ENCODE measurements at regions not wholly inside any gene's neighbourhood (a gene's known extent, or its start where the extent isn't known, plus 50 kb on each side); places are given as distances from the start of the nearest gene placed in this dataset.
A peak's percentile ranks its signal among the peaks of the same experiment; 100 is the strongest.

- TF ChIP-seq ZNF462 (CRISPR knock-in tag; IDR thresholded peaks at IDR 0.05) (no peak), CREB1 (CRISPR knock-in tag; IDR thresholded peaks at IDR 0.05; ENCODE audit: low read depth) (no peak), ETS1 (IDR thresholded peaks at IDR 0.05) (no peak), JUNB (IDR thresholded peaks at IDR 0.05; ENCODE audit: unreplicated experiment) (no peak), NANOG (IDR thresholded peaks at IDR 0.05; ENCODE audit: borderline replicate concordance) (no peak)
Observed at GRCh38 chr16:73433731-73434307, 385.9 kb upstream of the ZFHX3 start (continued).

DNA sequence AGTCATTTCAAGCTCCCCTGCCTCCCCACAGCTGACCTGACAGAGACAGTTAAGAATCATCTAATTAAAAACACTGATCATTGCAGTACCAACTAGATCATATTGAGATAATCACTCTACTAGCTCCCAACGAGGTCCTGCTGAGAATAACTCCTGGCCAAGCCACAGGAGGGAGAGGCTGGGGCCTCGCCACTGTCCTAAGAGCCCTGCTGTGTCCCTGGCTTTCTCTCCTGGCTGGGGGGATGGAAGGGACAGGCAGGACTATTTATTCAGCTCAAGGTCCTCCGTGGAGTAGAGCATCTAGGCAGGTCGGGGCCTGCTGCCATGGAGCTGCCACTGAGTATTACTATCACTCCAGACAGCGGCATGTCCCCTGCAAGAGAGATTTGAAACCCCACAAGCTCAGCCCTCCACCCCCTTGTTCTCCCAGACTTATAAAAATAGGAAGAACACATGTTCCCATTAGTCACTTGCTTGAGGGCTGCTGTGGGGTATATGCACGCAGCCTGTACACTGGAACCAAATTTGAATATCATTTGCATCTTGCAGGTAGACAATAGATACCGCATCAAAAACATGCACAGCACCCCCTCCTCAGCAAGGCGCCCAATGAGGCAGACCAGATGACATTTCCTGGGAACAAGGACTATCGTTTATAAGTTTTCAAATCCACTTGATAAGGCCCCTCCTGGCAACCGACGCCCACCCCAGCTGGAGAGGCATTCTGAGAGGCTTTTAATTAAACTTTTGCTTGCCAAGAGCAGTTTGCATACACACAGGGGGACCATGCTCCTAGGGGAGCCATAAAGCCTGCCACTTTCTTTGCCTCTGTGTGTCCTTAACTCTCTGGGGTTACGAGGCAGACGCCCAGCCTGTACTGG is 385.2 kb upstream of the ZFHX3 start:
- Mint-ChIP-seq H3K9me3 (no peaks in the 10 kb centered on the region), H3K36me3 (ENCODE audit: low read depth) (no peaks in the 10 kb centered on the region), H3K27me3 (ENCODE audit: insufficient read depth, low read depth, poor library complexity) (peaks cover 2% of the 10 kb centered on the region), H3K27ac (peak overlapping the region; percentile 64; the same call in 1 of the 2 replicates), H3K4me3 (no peak overlapping the region), H3K4me1 (peaks cover 23% of the 10 kb centered on the region)
- ATAC-seq = peak; percentile 75
- Histone ChIP-seq H3K27me3 (ENCODE audit: insufficient read depth) (no peaks in the 10 kb centered on the region), H3K4me1 (ENCODE audit: insufficient read depth) (peaks cover 6% of the 10 kb centered on the region; the same call in 1 of the 2 replicates), H3K4me3 (no peak overlapping the region), H3K27ac (ENCODE audit: low read depth) (no peak overlapping the region), H3F3A (replicated peaks; ENCODE audit: low read depth) (no peaks in the 10 kb centered on the region), H2AFZ (peak overlapping the region; percentile 81; the same call in 1 of the 2 replicates), H3K9me2 (ENCODE audit: insufficient read depth) (no peaks in the 10 kb centered on the region), H3K36me3 (ENCODE audit: insufficient read depth) (no peaks in the 10 kb centered on the region), H4K20me1 (replicated peaks; ENCODE audit: insufficient read depth) (no peaks in the 10 kb centered on the region), H3K79me2 (replicated peaks; ENCODE audit: insufficient read depth) (no peaks in the 10 kb centered on the region), H3K4me2 (no peak overlapping the region)
- DNase-seq (ENCODE audit: low spot score) = peak; percentile 4
- TF ChIP-seq CREB1 (CRISPR knock-in tag; IDR thresholded peaks at IDR 0.05; ENCODE audit: low read depth) (no peak), ZNF462 (CRISPR knock-in tag; IDR thresholded peaks at IDR 0.05) (no peak), JUNB (IDR thresholded peaks at IDR 0.05; ENCODE audit: unreplicated experiment) (no peak), NANOG (IDR thresholded peaks at IDR 0.05; ENCODE audit: borderline replicate concordance) (no peak)
